T47D (cell line): ENCODE measurements at regions not wholly inside any gene's neighbourhood (a gene's known extent, or its start where the extent isn't known, plus 50 kb on each side); places are given as distances from the start of the nearest gene placed in this dataset.
"Not testable (repeated sequence)": the region's sequence is repeated elsewhere in the genome, so short reads cannot be mapped to it uniquely, and the experiment has no call there.

Source experiments
- DNase-seq, 2 experiments: peaks; one replicate each; pipeline versions ENCODE4 v3.0.0 to v3.0.0-alpha.2; 2011 to 2012; ENCODE audit warnings: low read depth in 1 of 2, low spot score in 1 of 2
- JUND ChIP-seq: IDR thresholded peaks from 2 replicates; pipeline ENCODE4 v1.6.1; 2012; ENCODE audit warnings: low read depth
- in situ Hi-C: cut with HindIII; loops from 2 replicates; pipeline ENCODE4 v1.10.0; 2016; ENCODE audit warnings: low sequenced_read_pairs, low pct_unique_long_range_greater_than_20kb

- no peak for DNase-seq
- no peak for TF ChIP-seq JUND
- in situ Hi-C loops = no loop called here
Measured at GRCh38 chr22:22816171-22816514, 71.5 kb upstream of the IGLL5 start.

- in situ Hi-C loops = no loop called here
- TF ChIP-seq JUND = no peak
- no peak for DNase-seq
Measured at GRCh38 chr22:22816766-22817410, 70.7 kb upstream of the IGLL5 start.

- no peak for DNase-seq
- in situ Hi-C loops = no loop called here
- TF ChIP-seq JUND = no peak
Measured at GRCh38 chr22:22817468-22818201, 70.0 kb upstream of the IGLL5 start.

GRCh38 chr22:22818202-22818538, 69.4 kb upstream of the IGLL5 start:
- DNase-seq = no peak
- in situ Hi-C loops = no loop called here
- no peak for TF ChIP-seq JUND

- DNase-seq = no peak
- in situ Hi-C loops = no loop called here
- TF ChIP-seq JUND = no peak
Measured at GRCh38 chr22:22818861-22819855, 68.5 kb upstream of the IGLL5 start.

- no peak for DNase-seq
- in situ Hi-C loops = no loop called here
- no peak for TF ChIP-seq JUND
Measured at GRCh38 chr22:22820076-22820475, 67.5 kb upstream of the IGLL5 start.

GRCh38 chr22:22820626-22821025, 67.0 kb upstream of the IGLL5 start:
- no peak for DNase-seq
- in situ Hi-C loops = no loop called here
- TF ChIP-seq JUND = no peak

GRCh38 chr22:22821340-22821739, 66.3 kb upstream of the IGLL5 start:
- DNase-seq = no peak
- in situ Hi-C loops = no loop called here

GRCh38 chr22:22822106-22822505, 65.5 kb upstream of the IGLL5 start:
- in situ Hi-C loops = no loop called here

More at GRCh38 chr22:22821340-22821739, 66.3 kb upstream of the IGLL5 start:
- TF ChIP-seq JUND = no peak

GRCh38 chr22:22822553-22822952, 65.1 kb upstream of the IGLL5 start:
- in situ Hi-C loops, DNase-seq: not testable (repeated sequence)

More at GRCh38 chr22:22822106-22822505, 65.5 kb upstream of the IGLL5 start:
- no peak for TF ChIP-seq JUND
- DNase-seq = no peak

- in situ Hi-C loops = no loop called here
- no peak for DNase-seq
- TF ChIP-seq JUND = no peak
Measured at GRCh38 chr22:22823131-22823810, 64.3 kb upstream of the IGLL5 start.
